ENCODE measurements at regions not wholly inside any gene's neighbourhood (a gene's known extent, or its start where the extent isn't known, plus 50 kb on each side); places are given as distances from the start of the nearest gene placed in this dataset.

DNA sequence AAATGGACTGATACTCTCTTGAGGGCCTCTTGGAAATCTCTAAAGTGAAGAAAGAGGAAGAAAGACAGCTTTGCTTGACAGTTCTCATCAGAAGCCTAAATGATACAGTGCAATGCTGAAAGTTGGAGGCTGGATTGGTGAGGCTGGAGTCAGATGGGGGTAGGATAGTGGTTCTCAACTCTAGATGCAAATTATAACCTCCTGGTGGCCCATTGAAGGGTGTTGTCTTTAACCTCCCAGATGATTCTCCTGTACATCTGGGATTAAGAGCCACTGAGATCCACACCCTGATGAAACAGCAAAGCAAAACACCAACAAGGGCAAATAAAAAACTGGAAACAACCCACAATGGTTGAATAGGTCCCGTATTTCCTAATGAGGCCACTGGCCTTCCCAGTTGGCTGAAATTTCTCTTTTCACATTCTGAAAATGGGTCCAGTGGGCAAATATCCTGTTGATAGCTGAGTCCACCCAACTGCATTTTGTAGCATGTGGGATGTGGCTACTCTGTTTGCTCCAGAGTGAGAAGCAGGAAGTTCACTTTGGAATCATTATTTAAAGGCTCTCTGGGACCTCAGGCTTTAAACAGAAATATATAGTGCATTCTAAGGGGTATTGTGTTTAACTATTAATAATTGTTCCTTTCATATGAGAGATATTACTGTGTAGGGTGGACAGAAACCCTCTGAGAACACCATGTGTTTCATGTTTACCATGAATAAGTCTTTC lies 208.1 kb downstream of the SOX4 start:
- intact Hi-C loops (cut with DNase I), result no loop called here
- H3K27me3 ChIP-seq, result no peaks in the 10 kb centered on the region
- TF ChIP-seq POLR2A (IDR thresholded peaks at IDR 0.05) (no peak), POLR2AphosphoS5 (IDR thresholded peaks at IDR 0.05; ENCODE audit: insufficient read depth in 1 of 2, low read depth in 1 of 2) (no peak)
- TF ChIP-seq, protein P1, sequence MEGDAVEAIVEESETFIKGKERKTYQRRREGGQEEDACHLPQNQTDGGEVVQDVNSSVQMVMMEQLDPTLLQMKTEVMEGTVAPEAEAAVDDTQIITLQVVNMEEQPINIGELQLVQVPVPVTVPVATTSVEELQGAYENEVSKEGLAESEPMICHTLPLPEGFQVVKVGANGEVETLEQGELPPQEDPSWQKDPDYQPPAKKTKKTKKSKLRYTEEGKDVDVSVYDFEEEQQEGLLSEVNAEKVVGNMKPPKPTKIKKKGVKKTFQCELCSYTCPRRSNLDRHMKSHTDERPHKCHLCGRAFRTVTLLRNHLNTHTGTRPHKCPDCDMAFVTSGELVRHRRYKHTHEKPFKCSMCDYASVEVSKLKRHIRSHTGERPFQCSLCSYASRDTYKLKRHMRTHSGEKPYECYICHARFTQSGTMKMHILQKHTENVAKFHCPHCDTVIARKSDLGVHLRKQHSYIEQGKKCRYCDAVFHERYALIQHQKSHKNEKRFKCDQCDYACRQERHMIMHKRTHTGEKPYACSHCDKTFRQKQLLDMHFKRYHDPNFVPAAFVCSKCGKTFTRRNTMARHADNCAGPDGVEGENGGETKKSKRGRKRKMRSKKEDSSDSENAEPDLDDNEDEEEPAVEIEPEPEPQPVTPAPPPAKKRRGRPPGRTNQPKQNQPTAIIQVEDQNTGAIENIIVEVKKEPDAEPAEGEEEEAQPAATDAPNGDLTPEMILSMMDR (IDR thresholded peaks at IDR 0.05), result no peak
- no peak overlapping the region for H3K27ac ChIP-seq
- DNase-seq (ENCODE audit: extremely low spot score in 2 of 2), result no peak
- no peaks in the 10 kb centered on the region for H3K4me1 ChIP-seq
- no peaks in the 10 kb centered on the region for H3K9me3 ChIP-seq
- no peaks in the 10 kb centered on the region for H3K36me3 ChIP-seq
- H3K4me3 ChIP-seq, result no peak overlapping the region

DNA sequence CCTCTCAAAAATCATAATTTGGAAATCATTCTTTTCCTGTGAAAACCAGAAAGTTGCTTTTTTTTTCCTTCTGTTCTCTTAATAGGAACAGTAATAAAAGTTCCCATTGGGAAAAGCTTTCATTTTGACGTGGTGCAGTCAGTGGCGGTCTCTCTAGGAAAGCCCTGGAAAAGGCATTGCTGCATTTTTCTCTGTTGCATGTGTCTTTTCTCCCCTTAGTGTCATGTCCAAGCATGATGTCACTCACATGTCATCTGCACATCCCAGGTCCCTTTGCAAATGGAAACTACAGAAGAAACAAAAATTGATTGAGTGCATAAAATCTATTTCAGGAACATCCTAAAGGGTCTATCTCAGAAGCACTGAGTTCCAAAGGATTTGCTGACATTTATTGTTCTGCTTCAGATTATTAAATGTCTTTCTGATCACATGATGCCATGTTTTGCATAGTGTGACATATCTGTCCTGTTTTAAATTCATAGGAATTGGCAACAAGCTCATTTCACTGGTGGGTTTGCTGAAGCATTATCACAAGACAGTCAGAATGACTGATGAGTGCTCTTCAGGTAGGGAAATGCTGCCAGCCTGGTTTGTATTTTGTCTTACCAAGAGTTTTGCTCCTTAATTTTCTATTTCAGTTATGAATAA lies 208.7 kb downstream of the SOX4 start:
- Histone ChIP-seq H3K4me1 (peaks cover 2% of the 10 kb centered on the region), H3K36me3 (no peaks in the 10 kb centered on the region), H3K9me3 (no peaks in the 10 kb centered on the region), H3K27ac (no peak overlapping the region), H3K27me3 (no peaks in the 10 kb centered on the region), H3K4me3 (no peak overlapping the region)
- intact Hi-C loops (cut with DNase I), result no loop called here
- DNase-seq (ENCODE audit: extremely low spot score in 2 of 2), result no peak
- no peak for TF ChIP-seq POLR2A (IDR thresholded peaks at IDR 0.05)
- TF ChIP-seq, protein P1 (IDR thresholded peaks at IDR 0.05), result no peak
- TF ChIP-seq POLR2AphosphoS5 (IDR thresholded peaks at IDR 0.05; ENCODE audit: insufficient read depth in 1 of 2, low read depth in 1 of 2), result no peak

DNA sequence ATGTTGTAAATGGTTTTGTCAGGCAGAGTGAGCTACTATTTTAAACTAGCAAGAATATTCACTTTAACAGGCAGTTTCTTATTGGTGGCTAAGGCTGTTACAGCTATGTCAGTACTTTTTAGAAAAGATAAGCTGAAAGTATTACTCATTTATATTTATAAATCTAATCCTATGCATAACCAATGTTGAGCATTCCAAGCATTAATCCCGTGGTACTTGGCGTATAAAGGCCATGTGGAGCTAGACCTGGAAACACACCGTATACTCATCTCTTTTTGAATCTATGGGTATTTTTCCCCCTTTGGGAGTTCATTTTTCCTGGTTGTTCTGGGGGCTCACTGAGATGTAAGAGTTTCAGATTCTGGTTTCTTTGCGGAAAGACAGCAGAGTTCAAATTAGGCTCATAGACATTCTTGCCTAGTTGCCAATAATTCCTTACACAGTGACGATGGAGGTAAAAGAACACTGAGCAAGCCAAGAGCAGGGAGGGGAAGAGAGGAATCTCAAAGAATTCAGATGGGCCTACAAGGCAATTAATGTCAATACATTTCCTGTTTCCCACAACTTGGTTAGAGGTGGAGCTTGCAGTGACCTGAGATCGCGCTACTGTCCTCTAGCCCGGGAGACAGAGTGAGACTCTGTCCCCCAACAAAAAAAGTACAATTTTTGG lies 211.5 kb downstream of the SOX4 start:
- no peak overlapping the region for H3K27ac ChIP-seq

DNA sequence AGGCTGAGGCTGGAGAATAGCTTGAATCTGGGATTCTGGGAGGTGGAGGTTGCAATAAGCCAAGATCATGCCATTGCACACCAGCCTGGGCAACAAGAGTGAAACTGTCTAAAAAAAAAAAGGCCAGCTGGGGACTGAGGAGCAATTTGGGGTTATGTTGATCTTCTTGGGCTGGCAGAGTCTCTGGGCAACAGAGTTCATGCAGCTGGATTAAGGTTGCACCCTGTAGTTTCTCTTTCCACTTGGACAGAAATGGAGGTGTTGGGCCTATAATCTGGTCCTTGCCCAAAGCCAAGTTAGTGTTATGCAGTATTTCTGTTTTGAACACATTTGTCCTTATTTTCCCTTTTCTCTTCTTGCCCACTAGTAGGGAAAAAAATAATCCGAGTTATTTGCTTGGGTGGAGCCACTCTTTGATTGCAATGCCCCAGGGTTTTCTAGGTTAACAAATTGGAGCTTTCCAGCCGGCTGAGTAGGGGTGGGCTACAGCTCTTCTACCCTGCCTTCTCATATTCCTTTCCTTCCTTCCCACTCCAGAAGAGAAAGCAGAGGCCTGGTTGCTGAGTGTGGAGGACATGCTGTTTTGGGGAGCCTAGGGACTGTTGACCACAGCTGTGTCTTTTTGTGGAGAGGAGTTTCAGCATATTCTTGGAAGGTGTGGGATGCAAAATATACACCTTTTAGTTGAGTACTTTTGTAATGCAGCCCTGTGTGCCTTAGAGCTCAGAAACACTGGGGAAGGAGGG lies 213.9 kb downstream of the SOX4 start:
- Histone ChIP-seq H3K4me3 (no peak overlapping the region), H3K4me1 (peaks cover 24% of the 10 kb centered on the region), H3K27ac (peak overlapping the region; percentile 63), H3K9me3 (no peaks in the 10 kb centered on the region), H3K27me3 (no peaks in the 10 kb centered on the region), H3K36me3 (no peaks in the 10 kb centered on the region)
- no peak for DNase-seq (ENCODE audit: extremely low spot score in 2 of 2)
- no peak for TF ChIP-seq POLR2A (IDR thresholded peaks at IDR 0.05)
- TF ChIP-seq, protein P1 (IDR thresholded peaks at IDR 0.05), result no peak
- TF ChIP-seq POLR2AphosphoS5 (IDR thresholded peaks at IDR 0.05; ENCODE audit: insufficient read depth in 1 of 2, low read depth in 1 of 2), result no peak
- intact Hi-C loops (cut with DNase I), result no loop called here

More for the DNA sequence above, 211.5 kb downstream of the SOX4 start:
- Histone ChIP-seq H3K36me3 (no peaks in the 10 kb centered on the region), H3K9me3 (no peaks in the 10 kb centered on the region), H3K4me1 (peaks cover 24% of the 10 kb centered on the region), H3K27me3 (no peaks in the 10 kb centered on the region), H3K4me3 (no peak overlapping the region)
- intact Hi-C loops (cut with DNase I), result no loop called here
- TF ChIP-seq POLR2A (IDR thresholded peaks at IDR 0.05) (no peak), POLR2AphosphoS5 (IDR thresholded peaks at IDR 0.05; ENCODE audit: insufficient read depth in 1 of 2, low read depth in 1 of 2) (no peak)
- TF ChIP-seq, protein P1 (IDR thresholded peaks at IDR 0.05), result no peak
- DNase-seq (ENCODE audit: extremely low spot score in 2 of 2), result no peak
